Body of pancreas (tissue), 4 donors: ENCODE measurements at regions not wholly inside any gene's neighbourhood (a gene's known extent, or its start where the extent isn't known, plus 50 kb on each side); places are given as distances from the start of the nearest gene placed in this dataset.

ENCODE experiments used
- CTCF ChIP-seq, 7 experiments: fragments of 450-650 bp in 4 of 7; fragments of 200-600 bp in 3 of 7; sonication (generic) in 3 of 7; IDR thresholded peaks; one replicate each; pipeline ENCODE4 v1.5.1; 2016 to 2019; ENCODE audit warnings: antibody characterized with exemption in 7 of 7
- POLR2A ChIP-seq, 3 donors: fragments of 450-650 bp; IDR thresholded peaks; one replicate each; pipeline ENCODE4 v1.6.1; 2016; ENCODE audit warnings: antibody characterized with exemption in 3 of 3, mild to moderate bottlenecking in 2 of 3

GRCh38 chrX:118239178-118239870 lies 106.6 kb upstream of the WDR44 start:
- no peak for TF ChIP-seq POLR2A (IDR thresholded peaks at IDR 0.05)
- no peak for TF ChIP-seq CTCF (IDR thresholded peaks at IDR 0.05)
